Panc1 (cell line): ENCODE measurements at regions not wholly inside any gene's neighbourhood (a gene's known extent, or its start where the extent isn't known, plus 50 kb on each side); places are given as distances from the start of the nearest gene placed in this dataset.

Experiments used
- ATAC-seq: fragments of 200-7000 bp; cut with Tn5 transposase; 2 replicates; pipeline ENCODE4 v1.9.1; 2020; ENCODE audit warnings: mild to moderate bottlenecking, moderate library complexity
- BruUV-seq: library from RNA; stranded (reverse); fragments of 400-500 nt; replicated peaks from 2 replicates; lab custom pipeline; 2021; lab: Mats Ljungman, UMichigan
- CTCF ChIA-PET: fragments of 300-600 bp; sonication (Branson Sonifier 250); formaldehyde crosslinking; loops from one replicate; lab custom pipeline; 2022; ENCODE audit warnings: antibody characterized with exemption; lab: Charles Lee
- POLR2A ChIA-PET: fragments of 300-600 bp; sonication (Branson Sonifier 250); formaldehyde crosslinking; loops from one replicate; lab custom pipeline; 2022; ENCODE audit warnings: antibody characterized with exemption; lab: Charles Lee
- DNase-seq: peaks from one replicate; pipeline ENCODE4 v3.0.0-alpha.2; 2010; ENCODE audit warnings: low read depth, low spot score
- H3K27ac ChIP-seq: 2 replicates; pipeline ENCODE4 v1.5.1; 2011; ENCODE audit warnings: mild to moderate bottlenecking, low read length, inconsistent platforms
- H3K27me3 ChIP-seq: fragments of 200-500 bp; sonication (Bioruptor generic); 2 replicates; pipeline ENCODE4 v1.6.0; 2014; ENCODE audit warnings: low read length, inconsistent platforms; ENCODE audit not compliant: control insufficient read depth, insufficient read depth
- H3K36me3 ChIP-seq: fragments of 200-500 bp; sonication (Bioruptor generic); 2 replicates; pipeline ENCODE4 v1.5.1; 2014; ENCODE audit warnings: inconsistent platforms, mild to moderate bottlenecking, low read length, moderate library complexity; ENCODE audit not compliant: control insufficient read depth, insufficient read depth
- H3K4me1 ChIP-seq: 2 replicates; pipeline ENCODE4 v1.5.1; 2011; ENCODE audit warnings: inconsistent platforms, mild to moderate bottlenecking, low read length, moderate library complexity; ENCODE audit not compliant: control insufficient read depth, insufficient read depth
- H3K4me3 ChIP-seq, 2 experiments: 2 replicates each; pipeline ENCODE4 v1.5.1; 2011 to 2012; ENCODE audit warnings: low read depth in 2 of 2, low read length in 2 of 2, mild to moderate bottlenecking in 2 of 2, inconsistent platforms in 1 of 2, moderate library complexity in 1 of 2
- H3K9me3 ChIP-seq: fragments of 200-500 bp; sonication (Bioruptor generic); 2 replicates; pipeline ENCODE4 v1.5.1; 2014; ENCODE audit warnings: low read depth, mild to moderate bottlenecking, inconsistent platforms, low read length, moderate library complexity; ENCODE audit not compliant: control insufficient read depth, insufficient read depth
- POLR2AphosphoS5 ChIP-seq: IDR thresholded peaks from 2 replicates; pipeline ENCODE4 v1.6.1; 2012; ENCODE audit warnings: mild to moderate bottlenecking, low read depth, low read length, moderate library complexity
- SIN3A ChIP-seq: IDR thresholded peaks from 2 replicates; pipeline ENCODE4 v1.6.1; 2012; ENCODE audit warnings: low read depth, mild to moderate bottlenecking, low read length, moderate library complexity, borderline replicate concordance; ENCODE audit not compliant: insufficient read depth
- TCF7L2 ChIP-seq: IDR thresholded peaks from 2 replicates; pipeline ENCODE4 v1.6.1; 2011; ENCODE audit warnings: mild to moderate bottlenecking, low read depth, low read length, inconsistent platforms
- in situ Hi-C: cut with HindIII; loops from 2 replicates; pipeline ENCODE4 v1.10.0; 2016; ENCODE audit warnings: low sequenced_read_pairs, low pct_unique_long_range_greater_than_20kb
- intact Hi-C: fragments of 100-400 bp; cut with micrococcal nuclease; formaldehyde crosslinking; loops from one replicate; pipeline ENCODE4 v1.10.0; 2022; ENCODE audit not compliant: unreplicated experiment
- TF ChIP-seq, protein P1 (sequence below), 2 experiments: IDR thresholded peaks; 2 replicates each; pipeline ENCODE4 v1.6.1; 2011 to 2012; ENCODE audit warnings: low read depth in 2 of 2, control low read depth in 1 of 2, low read length in 1 of 2, mild to moderate bottlenecking in 1 of 2, moderate library complexity in 1 of 2; ENCODE audit not compliant: insufficient read depth in 1 of 2
- TF ChIP-seq, protein P2 (sequence below): fragments of 450-650 bp; IDR thresholded peaks from 2 replicates; pipeline ENCODE4 v1.5.1; 2017; ENCODE audit warnings: mild to moderate bottlenecking

- no peaks in the 10 kb centered on the region for H3K36me3 ChIP-seq
- no peak overlapping the region for H3K27ac ChIP-seq
- ChIA-PET CTCF (interaction anchor here (0.6 kb wide), 1 partner anchor 73 kb away, joined by 3 read pairs; no protein-coding TSS in a partner anchor), POLR2A (no interaction called here)
- no peaks in the 10 kb centered on the region for H3K9me3 ChIP-seq
- in situ Hi-C loops, result no loop called here
- TF ChIP-seq, protein P1, sequence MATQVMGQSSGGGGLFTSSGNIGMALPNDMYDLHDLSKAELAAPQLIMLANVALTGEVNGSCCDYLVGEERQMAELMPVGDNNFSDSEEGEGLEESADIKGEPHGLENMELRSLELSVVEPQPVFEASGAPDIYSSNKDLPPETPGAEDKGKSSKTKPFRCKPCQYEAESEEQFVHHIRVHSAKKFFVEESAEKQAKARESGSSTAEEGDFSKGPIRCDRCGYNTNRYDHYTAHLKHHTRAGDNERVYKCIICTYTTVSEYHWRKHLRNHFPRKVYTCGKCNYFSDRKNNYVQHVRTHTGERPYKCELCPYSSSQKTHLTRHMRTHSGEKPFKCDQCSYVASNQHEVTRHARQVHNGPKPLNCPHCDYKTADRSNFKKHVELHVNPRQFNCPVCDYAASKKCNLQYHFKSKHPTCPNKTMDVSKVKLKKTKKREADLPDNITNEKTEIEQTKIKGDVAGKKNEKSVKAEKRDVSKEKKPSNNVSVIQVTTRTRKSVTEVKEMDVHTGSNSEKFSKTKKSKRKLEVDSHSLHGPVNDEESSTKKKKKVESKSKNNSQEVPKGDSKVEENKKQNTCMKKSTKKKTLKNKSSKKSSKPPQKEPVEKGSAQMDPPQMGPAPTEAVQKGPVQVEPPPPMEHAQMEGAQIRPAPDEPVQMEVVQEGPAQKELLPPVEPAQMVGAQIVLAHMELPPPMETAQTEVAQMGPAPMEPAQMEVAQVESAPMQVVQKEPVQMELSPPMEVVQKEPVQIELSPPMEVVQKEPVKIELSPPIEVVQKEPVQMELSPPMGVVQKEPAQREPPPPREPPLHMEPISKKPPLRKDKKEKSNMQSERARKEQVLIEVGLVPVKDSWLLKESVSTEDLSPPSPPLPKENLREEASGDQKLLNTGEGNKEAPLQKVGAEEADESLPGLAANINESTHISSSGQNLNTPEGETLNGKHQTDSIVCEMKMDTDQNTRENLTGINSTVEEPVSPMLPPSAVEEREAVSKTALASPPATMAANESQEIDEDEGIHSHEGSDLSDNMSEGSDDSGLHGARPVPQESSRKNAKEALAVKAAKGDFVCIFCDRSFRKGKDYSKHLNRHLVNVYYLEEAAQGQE (IDR thresholded peaks at IDR 0.05; ENCODE audit: insufficient read depth in 1 of 2, low read depth in 2 of 2, low read length in 1 of 2), result no peak
- TF ChIP-seq POLR2AphosphoS5, result no peak
- TF ChIP-seq, protein P2, sequence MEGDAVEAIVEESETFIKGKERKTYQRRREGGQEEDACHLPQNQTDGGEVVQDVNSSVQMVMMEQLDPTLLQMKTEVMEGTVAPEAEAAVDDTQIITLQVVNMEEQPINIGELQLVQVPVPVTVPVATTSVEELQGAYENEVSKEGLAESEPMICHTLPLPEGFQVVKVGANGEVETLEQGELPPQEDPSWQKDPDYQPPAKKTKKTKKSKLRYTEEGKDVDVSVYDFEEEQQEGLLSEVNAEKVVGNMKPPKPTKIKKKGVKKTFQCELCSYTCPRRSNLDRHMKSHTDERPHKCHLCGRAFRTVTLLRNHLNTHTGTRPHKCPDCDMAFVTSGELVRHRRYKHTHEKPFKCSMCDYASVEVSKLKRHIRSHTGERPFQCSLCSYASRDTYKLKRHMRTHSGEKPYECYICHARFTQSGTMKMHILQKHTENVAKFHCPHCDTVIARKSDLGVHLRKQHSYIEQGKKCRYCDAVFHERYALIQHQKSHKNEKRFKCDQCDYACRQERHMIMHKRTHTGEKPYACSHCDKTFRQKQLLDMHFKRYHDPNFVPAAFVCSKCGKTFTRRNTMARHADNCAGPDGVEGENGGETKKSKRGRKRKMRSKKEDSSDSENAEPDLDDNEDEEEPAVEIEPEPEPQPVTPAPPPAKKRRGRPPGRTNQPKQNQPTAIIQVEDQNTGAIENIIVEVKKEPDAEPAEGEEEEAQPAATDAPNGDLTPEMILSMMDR, result no peak
- no peak for TF ChIP-seq SIN3A
- no peak for TF ChIP-seq TCF7L2
- no peaks in the 10 kb centered on the region for H3K4me1 ChIP-seq
- 0 out of 2 replicates have a peak, but pooled peaks have one; percentile 50 for ATAC-seq
- BruUV-seq, result no TSS peak
- intact Hi-C loops, result no loop called here
- peaks cover 4% of the 10 kb centered on the region; the same call in 1 of the 2 replicates for H3K27me3 ChIP-seq
- no peak for DNase-seq
- H3K4me3 ChIP-seq, result no peak overlapping the region
These were observed 69.2 kb upstream of the PPP2R2D start for GRCh38 chr10:131831561-131831960.

DNA sequence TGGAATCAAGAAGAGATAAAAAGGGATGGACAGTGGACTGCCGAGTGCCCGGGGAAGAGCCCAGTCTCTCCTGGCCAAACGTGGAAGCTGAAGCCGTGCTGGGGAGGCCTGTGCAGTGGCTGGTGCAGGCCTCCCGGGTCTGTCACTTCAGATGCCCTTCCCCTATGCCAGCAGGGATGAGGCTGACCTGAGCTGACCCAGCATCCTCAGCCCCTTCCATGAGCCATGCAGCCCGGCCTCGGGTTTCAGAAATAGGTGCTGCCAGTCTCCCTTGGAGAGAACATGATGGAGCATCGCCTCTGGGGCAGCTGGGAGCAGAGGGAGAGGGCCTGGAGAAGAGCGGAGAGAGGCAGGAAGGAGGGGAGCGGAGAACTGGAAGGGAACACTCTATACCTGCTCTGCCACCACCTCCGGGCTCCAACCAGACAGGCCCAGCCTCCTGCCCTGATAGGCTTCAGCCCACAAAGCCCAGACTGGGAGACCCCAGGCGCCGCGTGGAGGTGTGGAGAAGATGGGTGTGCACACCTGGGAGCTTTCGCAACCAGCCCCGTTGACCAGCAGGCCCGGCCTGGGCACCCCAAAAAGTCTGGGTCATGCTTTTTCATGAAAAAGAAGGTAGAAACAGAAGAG is 68.6 kb upstream of the PPP2R2D start:
- ChIA-PET CTCF (no interaction called here), POLR2A (no interaction called here)
- Histone ChIP-seq H3K4me1 (no peaks in the 10 kb centered on the region), H3K27ac (no peak overlapping the region), H3K4me3 (no peak overlapping the region), H3K9me3 (no peaks in the 10 kb centered on the region), H3K27me3 (peaks cover 8% of the 10 kb centered on the region; the same call in 1 of the 2 replicates), H3K36me3 (no peaks in the 10 kb centered on the region)
- in situ Hi-C loops, result no loop called here
- no TSS peak for BruUV-seq
- ATAC-seq (0 out of 2 replicates have a peak, but pooled peaks have one; percentile 29), DNase-seq (no peak)
- intact Hi-C loops, result no loop called here
- TF ChIP-seq, protein P1 (IDR thresholded peaks at IDR 0.05; ENCODE audit: insufficient read depth in 1 of 2, low read depth in 2 of 2, low read length in 1 of 2), result no peak
- TF ChIP-seq, protein P2, result no peak
- TF ChIP-seq POLR2AphosphoS5 (no peak), TCF7L2 (no peak), SIN3A (no peak)
